Loucy (cell line): ENCODE measurements at regions not wholly inside any gene's neighbourhood (a gene's known extent, or its start where the extent isn't known, plus 50 kb on each side); places are given as distances from the start of the nearest gene placed in this dataset.

Source experiments
- H2AFZ ChIP-seq: fragments of 200-600 bp; sonication (generic); 2 replicates; pipeline ENCODE4 v1.6.0; 2016; ENCODE audit warnings: antibody characterized with exemption, mild to moderate bottlenecking, low read length, moderate library complexity
- H3F3A ChIP-seq: fragments of 200-600 bp; 2 replicates; pipeline ENCODE4 v1.6.0; 2016; ENCODE audit warnings: antibody characterized with exemption, low read depth, mild to moderate bottlenecking
- H3K27me3 ChIP-seq: fragments of 200-600 bp; sonication (generic); 2 replicates; pipeline ENCODE4 v1.6.1; 2014; ENCODE audit warnings: low read length, mild to moderate bottlenecking; ENCODE audit not compliant: insufficient read depth, poor library complexity, severe bottlenecking
- H3K36me3 ChIP-seq: fragments of 200-600 bp; sonication (generic); 2 replicates; pipeline ENCODE4 v1.6.1; 2016; ENCODE audit warnings: low read length; ENCODE audit not compliant: insufficient read depth
- H3K4me1 ChIP-seq: fragments of 200-600 bp; sonication (generic); 2 replicates; pipeline ENCODE4 v1.5.1; 2014; ENCODE audit warnings: low read length, mild to moderate bottlenecking; ENCODE audit not compliant: insufficient read depth, poor library complexity, severe bottlenecking
- H3K4me2 ChIP-seq: fragments of 200-600 bp; sonication (generic); 2 replicates; pipeline ENCODE4 v1.6.0; 2014; ENCODE audit warnings: antibody characterized with exemption, low read length, low read depth, mild to moderate bottlenecking; ENCODE audit not compliant: poor library complexity, severe bottlenecking
- H3K4me3 ChIP-seq: fragments of 200-600 bp; sonication (generic); 2 replicates; pipeline ENCODE4 v1.5.1; 2014; ENCODE audit warnings: low read length, mild to moderate bottlenecking, mixed read lengths; ENCODE audit not compliant: poor library complexity, severe bottlenecking
- H3K79me2 ChIP-seq: fragments of 200-600 bp; sonication (generic); 2 replicates; pipeline ENCODE4 v1.6.1; 2014; ENCODE audit warnings: low read length; ENCODE audit not compliant: insufficient read depth
- H3K9ac ChIP-seq: fragments of 200-600 bp; sonication (generic); 2 replicates; pipeline ENCODE4 v1.6.0; 2014; ENCODE audit warnings: mild to moderate bottlenecking, low read depth, low read length, moderate library complexity; ENCODE audit not compliant: poor library complexity, severe bottlenecking
- H3K9me2 ChIP-seq: fragments of 200-600 bp; sonication (generic); replicated peaks from 2 replicates; pipeline ENCODE4 v1.6.1; 2016; ENCODE audit warnings: low read depth, low read length, mixed read lengths
- H3K9me3 ChIP-seq: fragments of 200-600 bp; sonication (generic); 2 replicates; pipeline ENCODE4 v1.6.1; 2014; ENCODE audit warnings: mild to moderate bottlenecking, antibody characterized with exemption, low read length, low read depth; ENCODE audit not compliant: insufficient read depth
- H4K20me1 ChIP-seq: fragments of 200-600 bp; sonication (generic); 2 replicates; pipeline ENCODE4 v1.6.0; 2014; ENCODE audit warnings: antibody characterized with exemption, low read length, mild to moderate bottlenecking; ENCODE audit not compliant: insufficient read depth, poor library complexity, severe bottlenecking
- CTCF ChIP-seq: fragments of 200-600 bp; sonication (generic); conservative IDR thresholded peaks from 2 replicates; pipeline ENCODE4 v1.5.1; 2014; ENCODE audit warnings: mild to moderate bottlenecking, antibody characterized with exemption, low read length
- EZH2phosphoT487 ChIP-seq: fragments of 200-600 bp; IDR thresholded peaks from 2 replicates; pipeline ENCODE4 v1.6.1; 2018; ENCODE audit warnings: antibody characterized with exemption, mild to moderate bottlenecking, moderate library complexity, borderline replicate concordance

- no peaks in the 10 kb centered on the region for H3K36me3 ChIP-seq
- no peaks in the 10 kb centered on the region for H3K9me3 ChIP-seq
- no peaks in the 10 kb centered on the region for H3K79me2 ChIP-seq
- H3K9me2 ChIP-seq = no peaks in the 10 kb centered on the region
- H3K4me3 ChIP-seq = no peak overlapping the region
- TF ChIP-seq EZH2phosphoT487 = no peak
- TF ChIP-seq CTCF = no peak
- no peak overlapping the region for H2AFZ ChIP-seq
- H3K4me2 ChIP-seq = no peak overlapping the region
- no peaks in the 10 kb centered on the region for H3F3A ChIP-seq
- no peaks in the 10 kb centered on the region for H3K27me3 ChIP-seq
- H3K9ac ChIP-seq = no peak overlapping the region
- no peaks in the 10 kb centered on the region for H3K4me1 ChIP-seq
- no peaks in the 10 kb centered on the region for H4K20me1 ChIP-seq
Observed at GRCh38 chr3:72585966-72586365, 262.3 kb downstream of the SHQ1 start.

- Histone ChIP-seq H3K4me3 (no peak overlapping the region), H2AFZ (no peak overlapping the region), H3K4me1 (no peaks in the 10 kb centered on the region), H4K20me1 (no peaks in the 10 kb centered on the region), H3K9ac (no peak overlapping the region), H3K9me3 (no peaks in the 10 kb centered on the region), H3K9me2 (no peaks in the 10 kb centered on the region), H3K4me2 (no peak overlapping the region), H3K27me3 (no peaks in the 10 kb centered on the region), H3K79me2 (no peaks in the 10 kb centered on the region), H3K36me3 (no peaks in the 10 kb centered on the region), H3F3A (no peaks in the 10 kb centered on the region)
- TF ChIP-seq CTCF (no peak), EZH2phosphoT487 (no peak)
Observed at GRCh38 chr3:72584262-72584661, 264.0 kb downstream of the SHQ1 start.

GRCh38 chr3:72582963-72583362, 265.3 kb downstream of the SHQ1 start:
- no peak for TF ChIP-seq CTCF
- no peak for TF ChIP-seq EZH2phosphoT487
- Histone ChIP-seq H3K79me2 (no peaks in the 10 kb centered on the region), H3K4me1 (no peaks in the 10 kb centered on the region), H3K4me3 (no peak overlapping the region), H3K9me2 (no peaks in the 10 kb centered on the region), H2AFZ (no peak overlapping the region), H3F3A (no peaks in the 10 kb centered on the region), H3K36me3 (no peaks in the 10 kb centered on the region), H3K9me3 (no peaks in the 10 kb centered on the region), H3K27me3 (no peaks in the 10 kb centered on the region), H3K9ac (no peak overlapping the region), H3K4me2 (no peak overlapping the region), H4K20me1 (no peaks in the 10 kb centered on the region)
